HG02970 (cell line): ENCODE measurements at regions not wholly inside any gene's neighbourhood (a gene's known extent, or its start where the extent isn't known, plus 50 kb on each side); places are given as distances from the start of the nearest gene placed in this dataset.

ENCODE experiments used
- ATAC-seq: cut with Tn5 transposase; IDR thresholded peaks from one replicate; pipeline ENCODE4 v1.9.1; 2021; ENCODE audit warnings: mild to moderate bottlenecking, moderate library complexity, moderate number of reproducible peaks; ENCODE audit not compliant: unreplicated experiment, low FRiP score

GRCh38 chr6:92840246-92840930, 579.0 kb downstream of the EPHA7 start:
- no peak for ATAC-seq

GRCh38 chr6:92828788-92829187, 590.6 kb downstream of the EPHA7 start:
- no peak for ATAC-seq

- ATAC-seq: no peak
These were observed 592.3 kb downstream of the EPHA7 start for GRCh38 chr6:92827104-92827503.

DNA sequence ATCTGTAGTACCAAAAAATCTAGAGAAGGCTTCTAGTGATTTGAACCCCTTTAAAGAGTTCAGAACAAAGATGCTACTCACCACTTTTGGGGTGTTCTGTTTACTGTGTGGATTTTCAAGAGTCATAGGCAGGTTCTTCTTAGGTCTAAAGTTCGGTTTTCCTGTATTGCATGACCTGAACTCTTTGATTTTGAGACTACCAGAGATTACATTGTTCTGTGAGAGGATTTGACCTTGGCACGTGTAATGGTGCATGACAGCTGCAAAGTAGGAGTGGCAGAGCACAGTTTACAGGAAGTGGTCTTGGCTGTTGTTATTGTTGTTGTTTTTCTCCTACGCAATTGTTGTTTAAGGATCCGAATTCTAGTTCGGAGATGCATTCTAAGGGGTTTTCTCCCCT, 592.7 kb downstream of the EPHA7 start:
- ATAC-seq: no peak

DNA sequence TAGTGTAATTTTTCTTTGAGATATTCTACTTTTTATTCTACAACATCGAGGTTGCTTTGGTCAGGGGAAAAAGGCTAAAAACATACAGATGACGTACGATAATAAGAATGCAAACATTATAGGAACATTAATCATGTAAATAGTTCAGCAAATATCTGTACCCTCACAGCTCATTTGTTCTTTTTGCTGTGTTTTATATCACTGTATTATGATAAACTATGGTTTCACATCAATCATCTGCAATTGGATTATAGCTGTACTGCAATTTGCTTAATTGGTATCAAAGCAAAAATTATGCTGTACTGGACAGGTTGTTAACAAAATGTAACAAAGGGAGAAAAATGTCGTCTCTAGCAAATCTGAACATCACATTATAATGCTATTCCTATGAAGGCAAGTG, 597.1 kb downstream of the EPHA7 start:
- ATAC-seq: no peak

DNA sequence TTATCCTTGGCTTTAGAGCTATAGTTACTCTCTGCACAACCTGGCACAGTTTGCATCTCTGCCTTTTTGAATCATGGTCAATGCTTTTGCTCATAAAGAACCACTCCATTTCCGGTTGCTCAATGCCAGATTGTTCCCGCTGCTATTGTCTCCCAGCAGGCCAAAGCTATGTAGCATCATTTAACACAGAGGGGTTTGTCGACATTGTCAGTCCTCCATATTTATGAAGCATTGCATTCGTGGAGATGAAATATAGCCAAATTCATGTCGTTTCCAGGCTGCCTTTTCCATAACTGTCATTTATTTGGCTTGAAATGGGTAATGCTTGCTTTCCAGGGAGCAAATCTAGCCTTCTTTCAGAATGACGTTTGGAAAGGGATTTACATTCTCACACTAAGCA, 598.8 kb downstream of the EPHA7 start:
- no peak for ATAC-seq

GRCh38 chr6:92810913-92811312, 608.4 kb downstream of the EPHA7 start:
- ATAC-seq: peak; percentile 97

- ATAC-seq: no peak
These were observed 613.1 kb downstream of the EPHA7 start for GRCh38 chr6:92806254-92806653.

DNA sequence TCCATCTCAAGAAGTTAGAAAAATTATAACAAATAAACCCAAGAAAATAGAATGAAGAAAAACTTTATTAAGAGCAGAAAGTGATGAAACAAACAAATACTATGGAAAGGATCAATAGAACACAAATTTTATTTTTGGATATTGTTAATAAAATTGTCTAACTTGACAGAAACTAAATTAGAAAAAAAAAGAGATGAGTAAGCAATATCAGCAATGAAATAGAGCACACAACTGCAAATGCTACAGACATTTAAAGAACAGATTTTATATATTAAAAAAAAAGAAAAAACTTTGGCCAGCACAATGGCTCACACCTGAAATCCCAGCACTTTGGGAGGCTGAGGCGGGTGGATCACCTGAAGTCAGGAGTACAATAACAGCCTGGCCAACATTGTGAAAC, 628.0 kb downstream of the EPHA7 start:
- no peak for ATAC-seq

- no peak for ATAC-seq
These were observed 629.0 kb downstream of the EPHA7 start for GRCh38 chr6:92790381-92790780.

DNA sequence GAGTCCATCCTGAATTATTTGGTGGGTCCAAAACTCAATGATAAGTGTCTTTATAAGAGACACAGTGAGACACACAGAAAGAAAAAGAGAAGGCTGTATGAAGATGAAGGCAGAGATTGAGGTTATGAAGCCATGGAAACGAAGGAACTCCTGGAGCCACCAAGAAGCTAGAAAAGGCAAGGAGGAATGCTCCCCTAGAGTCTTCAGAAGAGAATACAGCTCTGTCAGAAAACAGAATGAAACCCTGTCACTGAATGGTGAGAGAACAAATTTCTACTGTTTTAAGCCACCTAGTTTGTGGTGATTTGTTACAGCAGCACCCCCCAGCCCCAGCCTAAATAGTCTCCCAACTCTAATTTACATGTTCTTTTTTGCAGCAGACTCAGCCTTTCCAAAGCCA, 635.1 kb downstream of the EPHA7 start:
- no peak for ATAC-seq

DNA sequence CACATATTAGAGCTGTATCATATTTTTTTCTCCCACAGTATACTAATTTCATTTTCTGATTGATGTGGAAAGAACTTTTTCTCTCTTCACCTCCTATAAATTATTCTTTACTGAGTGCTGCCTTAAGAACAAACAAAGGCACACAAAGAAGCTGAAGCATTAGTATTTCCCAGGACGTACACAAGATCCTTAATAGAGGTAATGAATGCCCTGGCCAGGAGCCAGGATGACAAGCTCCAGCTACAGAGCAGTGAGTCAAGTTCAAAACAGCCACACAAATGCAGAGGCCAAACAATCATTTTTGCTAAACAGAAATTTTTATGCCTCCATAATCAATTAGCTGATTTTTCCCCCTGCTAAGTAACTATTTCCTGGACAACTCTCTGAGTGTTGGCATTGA, 639.6 kb downstream of the EPHA7 start:
- no peak for ATAC-seq

DNA sequence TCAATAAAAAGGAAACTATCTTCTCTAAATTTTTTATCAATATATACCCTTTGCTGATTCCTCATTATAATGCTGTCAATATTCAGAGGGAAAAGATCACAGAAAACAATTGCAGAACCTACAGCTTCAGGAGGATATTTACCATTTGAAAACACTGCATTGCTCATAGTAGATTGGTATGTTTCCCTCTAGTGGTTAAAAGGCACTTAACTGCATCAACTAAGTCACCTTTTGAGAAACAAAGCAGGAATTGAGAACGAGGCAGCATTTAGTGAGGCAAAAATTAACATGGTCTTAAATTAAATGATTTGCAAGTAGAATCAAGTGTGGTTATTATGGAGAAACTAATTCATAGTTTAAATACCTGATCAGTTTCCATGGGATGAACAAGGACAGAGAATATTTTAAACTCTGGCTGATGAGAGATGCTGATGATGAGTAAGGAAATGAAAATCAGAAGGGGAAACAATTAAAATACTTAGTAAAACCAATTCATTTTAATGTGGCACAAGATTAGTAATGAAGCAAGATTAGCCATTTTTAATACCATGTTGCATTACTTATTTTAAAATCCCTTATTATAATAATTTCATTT, 642.1 kb downstream of the EPHA7 start:
- no peak for ATAC-seq

- ATAC-seq: no peak
These were observed 648.8 kb downstream of the EPHA7 start for GRCh38 chr6:92770540-92770939.

DNA sequence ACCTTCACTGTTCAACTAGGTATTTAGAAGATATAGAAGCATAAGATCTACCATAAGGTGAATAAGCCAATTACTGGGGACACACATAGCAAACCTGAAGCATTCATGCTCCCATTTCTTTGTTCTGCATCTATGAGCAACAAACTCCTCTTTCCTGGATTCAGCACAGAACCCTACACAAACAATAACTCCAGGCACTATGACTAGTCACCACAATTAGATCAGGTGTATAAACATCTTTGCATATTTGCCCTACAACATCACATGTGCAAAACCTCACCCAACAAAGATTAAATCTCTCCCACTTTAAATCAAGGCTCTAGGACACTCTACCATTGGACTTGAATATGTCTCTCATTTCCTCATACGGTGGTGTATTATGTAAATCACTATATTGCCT, 652.3 kb downstream of the EPHA7 start:
- ATAC-seq: no peak

- ATAC-seq: no peak
These were observed 655.7 kb downstream of the EPHA7 start for GRCh38 chr6:92763680-92764079.

DNA sequence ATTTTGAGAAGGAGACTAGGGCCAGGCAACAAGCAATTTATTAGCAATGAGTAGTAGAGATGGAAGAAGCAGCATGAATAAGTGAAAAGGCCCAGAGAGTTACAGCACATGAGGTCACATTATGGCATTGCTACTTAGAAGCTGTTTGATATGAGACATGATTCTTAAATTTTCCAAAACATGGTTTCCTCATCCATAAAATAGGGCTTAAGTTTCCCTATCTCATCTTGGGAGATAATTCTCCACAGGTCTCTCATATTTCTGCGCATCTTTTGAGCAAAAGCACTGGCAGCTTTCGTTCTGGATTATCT, 656.1 kb downstream of the EPHA7 start:
- ATAC-seq: no peak

DNA sequence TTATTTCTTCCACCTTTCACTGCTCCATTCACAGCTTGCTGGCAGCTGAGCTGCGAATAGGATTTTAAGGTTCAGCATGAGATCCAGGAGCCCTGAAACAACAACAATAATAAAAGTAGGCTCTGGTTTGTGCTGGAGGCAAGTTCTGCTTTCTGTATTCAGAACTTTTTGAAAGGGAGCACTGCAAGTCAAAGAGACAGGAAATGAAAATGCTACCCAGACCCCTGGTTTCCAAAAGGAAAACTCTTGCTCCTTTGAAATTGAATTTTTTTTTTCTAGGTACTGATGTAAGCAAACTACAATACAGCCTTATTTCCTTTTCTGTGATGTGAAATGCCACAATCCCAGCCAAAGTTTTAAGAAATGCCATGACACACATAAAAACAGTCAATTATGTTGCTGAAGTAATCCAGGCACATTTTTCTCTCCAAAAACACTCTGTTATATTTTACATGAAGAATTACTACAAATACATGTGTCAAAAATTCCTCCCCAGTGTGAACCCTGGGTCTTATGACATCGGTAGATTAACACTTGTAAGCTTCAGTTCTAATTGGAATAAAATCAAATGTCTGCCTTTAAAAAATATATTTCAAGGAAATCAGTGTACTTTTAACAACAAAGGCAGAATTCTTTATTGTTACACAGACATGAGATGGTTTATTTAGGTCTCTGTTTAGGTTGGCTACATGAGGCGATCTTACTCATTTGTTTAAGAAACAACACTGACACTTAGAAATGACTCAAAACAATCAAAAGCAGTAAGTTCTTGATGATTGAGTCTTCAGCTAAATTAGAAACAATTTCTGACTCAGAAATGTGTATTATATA, 656.7 kb downstream of the EPHA7 start:
- no peak for ATAC-seq

- ATAC-seq: no peak
These were observed 660.2 kb downstream of the EPHA7 start for GRCh38 chr6:92759178-92759577.

DNA sequence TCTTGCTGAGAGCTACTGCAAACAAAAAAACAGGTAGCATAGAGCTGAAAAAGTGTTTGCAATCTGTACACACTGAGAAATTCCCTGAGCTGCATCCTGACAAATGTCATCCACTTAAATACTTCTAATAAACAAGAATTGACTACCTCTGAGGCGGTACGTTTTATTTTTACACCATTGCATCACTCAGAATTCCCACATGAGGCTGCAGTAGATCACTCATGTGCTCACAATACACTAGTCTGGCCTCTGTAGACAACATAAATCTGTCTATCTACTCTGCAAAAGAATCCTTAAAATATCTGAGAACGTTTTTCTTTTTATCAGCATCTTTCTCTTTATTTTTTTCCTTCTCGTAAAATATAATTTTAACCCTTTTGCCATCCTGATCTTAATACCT, 661.4 kb downstream of the EPHA7 start:
- no peak for ATAC-seq

GRCh38 chr6:92756912-92757311, 662.4 kb downstream of the EPHA7 start:
- ATAC-seq: no peak

GRCh38 chr6:92753956-92754355, 665.4 kb downstream of the EPHA7 start:
- no peak for ATAC-seq
